Liver (tissue), 8 donors: ENCODE measurements at regions not wholly inside any gene's neighbourhood (a gene's known extent, or its start where the extent isn't known, plus 50 kb on each side); places are given as distances from the start of the nearest gene placed in this dataset.

ENCODE experiments used
- DNase-seq: peaks from one replicate; pipeline ENCODE4 v3.0.0-alpha.2; 2017; ENCODE audit warnings: low spot score
- H3K27ac ChIP-seq, 2 donors: one replicate each; pipeline ENCODE4 v1.7.0; 2013; ENCODE audit warnings: inconsistent platforms in 2 of 2, low read length in 2 of 2, control low read depth in 1 of 2, low read depth in 1 of 2, mild to moderate bottlenecking in 1 of 2
- H3K27me3 ChIP-seq, 4 donors: one replicate each; pipeline versions ENCODE4 v1.6.1 to v1.7.0; 2013; ENCODE audit warnings: low read length in 3 of 4, inconsistent platforms in 1 of 4, mild to moderate bottlenecking in 1 of 4, moderate library complexity in 1 of 4; ENCODE audit not compliant: control insufficient read depth in 4 of 4, insufficient read depth in 4 of 4
- H3K36me3 ChIP-seq, 4 donors: one replicate each; pipeline versions ENCODE4 v1.6.1 to v1.7.0; 2013; ENCODE audit warnings: low read length in 3 of 4, mild to moderate bottlenecking in 3 of 4, low read depth in 1 of 4, moderate library complexity in 1 of 4; ENCODE audit not compliant: control insufficient read depth in 4 of 4, insufficient read depth in 3 of 4
- H3K4me1 ChIP-seq, 4 donors: one replicate each; pipeline versions ENCODE4 v1.6.1 to v1.7.0; 2013; ENCODE audit warnings: low read length in 3 of 4, mild to moderate bottlenecking in 3 of 4, moderate library complexity in 1 of 4; ENCODE audit not compliant: control insufficient read depth in 4 of 4, insufficient read depth in 4 of 4
- H3K4me3 ChIP-seq, 3 donors: one replicate each; pipeline versions ENCODE4 v1.6.1 to v1.7.0; 2013; ENCODE audit warnings: low read length in 3 of 3, control low read depth in 1 of 3, low read depth in 1 of 3, mild to moderate bottlenecking in 1 of 3
- H3K9ac ChIP-seq, 2 donors: one replicate each; pipeline ENCODE4 v1.7.0; 2013; ENCODE audit warnings: low read length in 2 of 2, mild to moderate bottlenecking in 2 of 2, moderate library complexity in 2 of 2, control low read depth in 1 of 2, low read depth in 1 of 2
- H3K9me3 ChIP-seq, 4 donors: one replicate each; pipeline versions ENCODE4 v1.6.1 to v1.7.0; 2013; ENCODE audit warnings: low read length in 3 of 4; ENCODE audit not compliant: control insufficient read depth in 4 of 4
- CTCF ChIP-seq: fragments of 150-350 bp; IDR thresholded peaks from 2 replicates; pipeline ENCODE4 v1.5.1; 2017; ENCODE audit warnings: improper control_type of control experiment, low read depth, low read length; ENCODE audit not compliant: missing input control
- EGR1 ChIP-seq, 2 donors: IDR thresholded peaks; 2 replicates each; pipeline ENCODE4 v1.6.1; 2016 to 2018; ENCODE audit warnings: antibody characterized with exemption in 2 of 2, low read depth in 2 of 2
- FOXA1 ChIP-seq: IDR thresholded peaks from 2 replicates; pipeline ENCODE4 v1.6.1; 2016; ENCODE audit warnings: antibody characterized with exemption
- FOXA2 ChIP-seq: IDR thresholded peaks from 2 replicates; pipeline ENCODE4 v1.6.1; 2016; ENCODE audit warnings: antibody characterized with exemption
- GABPA ChIP-seq, 2 donors: IDR thresholded peaks in 1 of 2; conservative IDR thresholded peaks in 1 of 2; 2 replicates each; pipeline ENCODE4 v1.6.1; 2016; ENCODE audit warnings: antibody characterized with exemption in 2 of 2, mild to moderate bottlenecking in 1 of 2, moderate library complexity in 1 of 2
- HNF4A ChIP-seq, 2 donors: conservative IDR thresholded peaks; 2 replicates each; pipeline ENCODE4 v1.6.1; 2016; ENCODE audit warnings: antibody characterized with exemption in 2 of 2, mild to moderate bottlenecking in 2 of 2
- HNF4G ChIP-seq: IDR thresholded peaks from 2 replicates; pipeline ENCODE4 v1.6.1; 2016; ENCODE audit warnings: antibody characterized with exemption
- JUND ChIP-seq, 2 donors: IDR thresholded peaks; 2 replicates each; pipeline ENCODE4 v1.6.1; 2016; ENCODE audit warnings: antibody characterized with exemption in 2 of 2
- NR2F2 ChIP-seq: IDR thresholded peaks from 2 replicates; pipeline ENCODE4 v1.6.1; 2016; ENCODE audit warnings: antibody characterized with exemption
- RAD21 ChIP-seq, 2 donors: IDR thresholded peaks; 2 replicates each; pipeline ENCODE4 v1.6.1; 2016; ENCODE audit warnings: antibody characterized with exemption in 2 of 2, mild to moderate bottlenecking in 2 of 2
- REST ChIP-seq: IDR thresholded peaks from 2 replicates; pipeline ENCODE4 v1.6.1; 2016; ENCODE audit warnings: antibody characterized with exemption, mild to moderate bottlenecking
- SP1 ChIP-seq: IDR thresholded peaks from 2 replicates; pipeline ENCODE4 v1.6.1; 2018; ENCODE audit warnings: antibody characterized with exemption, mild to moderate bottlenecking
- TAF1 ChIP-seq: conservative IDR thresholded peaks from 2 replicates; pipeline ENCODE4 v1.6.1; 2016; ENCODE audit warnings: antibody characterized with exemption, mild to moderate bottlenecking
- YY1 ChIP-seq: IDR thresholded peaks from 2 replicates; pipeline ENCODE4 v1.6.1; 2016; ENCODE audit warnings: antibody characterized with exemption, mild to moderate bottlenecking
- WGBS: extraction: QIAGEN DNeasy Blood & Tissue Kit; methylation state at CpG from one replicate; pipeline ENCODE4 v1.1.7; 2013; 5-methylcytosine and 5-hydroxymethylcytosine counted together
- TF ChIP-seq, protein P1 (sequence below): IDR thresholded peaks from 2 replicates; pipeline ENCODE4 v1.6.1; 2016; ENCODE audit warnings: antibody characterized with exemption
- TF ChIP-seq, protein P2 (sequence below): IDR thresholded peaks from 2 replicates; pipeline ENCODE4 v1.6.1; 2016; ENCODE audit warnings: antibody characterized with exemption
- TF ChIP-seq, protein P3 (sequence below): IDR thresholded peaks from 2 replicates; pipeline ENCODE4 v1.6.1; 2016; ENCODE audit warnings: antibody characterized with exemption
- donor health status: healthy.
- donor health status: healthy.
- donor health status: healthy.
- donor health status: healthy.
- donor health status: healthy.

GRCh38 chr20:56748476-56749377 lies 119.6 kb downstream of the TFAP2C start:
- no peak overlapping the region for H3K4me3 ChIP-seq
- H3K9me3 ChIP-seq: peaks cover 0 to 6% (median 2%) of the 10 kb centered on the region in 4 donors
- 52% methylated on average over 8 of the region's 8 CpGs for WGBS
- H3K9ac ChIP-seq: no peak overlapping the region
- H3K36me3 ChIP-seq: no peaks in the 10 kb centered on the region
- H3K27ac ChIP-seq: no peak overlapping the region
- TF ChIP-seq YY1 (no peak), GABPA (IDR thresholded peaks at IDR 0.05 in 1 of 2, conservative IDR thresholded peaks at IDR 0.05 in 1 of 2) (no peak), RAD21 (IDR thresholded peaks at IDR 0.05) (no peak), EGR1 (IDR thresholded peaks at IDR 0.05; ENCODE audit: low read depth in 2 of 2) (no peak), JUND (IDR thresholded peaks at IDR 0.05) (no peak), HNF4G (no peak), HNF4A (conservative IDR thresholded peaks at IDR 0.05) (no peak), FOXA1 (no peak), SP1 (no peak), REST (no peak), TAF1 (no peak), NR2F2 (no peak), FOXA2 (no peak)
- TF ChIP-seq, protein P1, sequence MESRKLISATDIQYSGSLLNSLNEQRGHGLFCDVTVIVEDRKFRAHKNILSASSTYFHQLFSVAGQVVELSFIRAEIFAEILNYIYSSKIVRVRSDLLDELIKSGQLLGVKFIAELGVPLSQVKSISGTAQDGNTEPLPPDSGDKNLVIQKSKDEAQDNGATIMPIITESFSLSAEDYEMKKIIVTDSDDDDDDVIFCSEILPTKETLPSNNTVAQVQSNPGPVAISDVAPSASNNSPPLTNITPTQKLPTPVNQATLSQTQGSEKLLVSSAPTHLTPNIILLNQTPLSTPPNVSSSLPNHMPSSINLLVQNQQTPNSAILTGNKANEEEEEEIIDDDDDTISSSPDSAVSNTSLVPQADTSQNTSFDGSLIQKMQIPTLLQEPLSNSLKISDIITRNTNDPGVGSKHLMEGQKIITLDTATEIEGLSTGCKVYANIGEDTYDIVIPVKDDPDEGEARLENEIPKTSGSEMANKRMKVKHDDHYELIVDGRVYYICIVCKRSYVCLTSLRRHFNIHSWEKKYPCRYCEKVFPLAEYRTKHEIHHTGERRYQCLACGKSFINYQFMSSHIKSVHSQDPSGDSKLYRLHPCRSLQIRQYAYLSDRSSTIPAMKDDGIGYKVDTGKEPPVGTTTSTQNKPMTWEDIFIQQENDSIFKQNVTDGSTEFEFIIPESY: no peak
- TF ChIP-seq, protein P2, sequence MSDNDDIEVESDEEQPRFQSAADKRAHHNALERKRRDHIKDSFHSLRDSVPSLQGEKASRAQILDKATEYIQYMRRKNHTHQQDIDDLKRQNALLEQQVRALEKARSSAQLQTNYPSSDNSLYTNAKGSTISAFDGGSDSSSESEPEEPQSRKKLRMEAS: no peak
- TF ChIP-seq, protein P3, sequence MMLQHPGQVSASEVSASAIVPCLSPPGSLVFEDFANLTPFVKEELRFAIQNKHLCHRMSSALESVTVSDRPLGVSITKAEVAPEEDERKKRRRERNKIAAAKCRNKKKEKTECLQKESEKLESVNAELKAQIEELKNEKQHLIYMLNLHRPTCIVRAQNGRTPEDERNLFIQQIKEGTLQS: no peak
- peaks cover 0 to 2% (median 0%) of the 10 kb centered on the region in 4 donors for H3K27me3 ChIP-seq
- DNase-seq: no peak
- no peaks in the 10 kb centered on the region for H3K4me1 ChIP-seq

GRCh38 chr20:56750430-56750829 lies 121.3 kb downstream of the TFAP2C start:
- WGBS: 31% methylated on average over 17 of the region's 17 CpGs
- H3K36me3 ChIP-seq: no peaks in the 10 kb centered on the region
- H3K27me3 ChIP-seq: peaks cover 0 to 2% (median 0%) of the 10 kb centered on the region in 4 donors
- peaks cover 0 to 4% (median 2%) of the 10 kb centered on the region in 4 donors for H3K9me3 ChIP-seq
- DNase-seq: no peak
- H3K27ac ChIP-seq: no peak overlapping the region
- H3K9ac ChIP-seq: no peak overlapping the region
- H3K4me1 ChIP-seq: no peaks in the 10 kb centered on the region
- no peak overlapping the region for H3K4me3 ChIP-seq
- no peak for TF ChIP-seq EGR1 (IDR thresholded peaks at IDR 0.05; ENCODE audit: low read depth in 2 of 2)
- TF ChIP-seq YY1: no peak
- TF ChIP-seq, protein P2: no peak
- no peak for TF ChIP-seq TAF1
- no peak for TF ChIP-seq NR2F2
- TF ChIP-seq FOXA2: no peak
- no peak for TF ChIP-seq RAD21 (IDR thresholded peaks at IDR 0.05)
- TF ChIP-seq GABPA (IDR thresholded peaks at IDR 0.05 in 1 of 2, conservative IDR thresholded peaks at IDR 0.05 in 1 of 2): no peak
- TF ChIP-seq SP1: no peak
- no peak for TF ChIP-seq FOXA1
- no peak for TF ChIP-seq CTCF
- TF ChIP-seq REST: no peak
- TF ChIP-seq, protein P3: no peak
- TF ChIP-seq HNF4A (conservative IDR thresholded peaks at IDR 0.05): no peak
- TF ChIP-seq HNF4G: no peak
